Tibial artery (tissue), 4 donors: ENCODE measurements at regions not wholly inside any gene's neighbourhood (a gene's known extent, or its start where the extent isn't known, plus 50 kb on each side); places are given as distances from the start of the nearest gene placed in this dataset.

Source experiments
- DNase-seq, 2 donors: peaks; one replicate each; pipeline ENCODE4 v3.0.0-alpha.2; 2019
- H3K27ac ChIP-seq, 2 donors: fragments of 200-600 bp; sonication (generic) in 1 of 2; 1 replicate in 1 of 2; 2 replicates in 1 of 2; pipeline ENCODE4 v1.5.1; 2018 to 2019; ENCODE audit warnings: mild to moderate bottlenecking in 1 of 2
- H3K27me3 ChIP-seq, 2 donors: fragments of 200-600 bp; sonication (generic) in 1 of 2; one replicate each; pipeline versions ENCODE4 v1.5.1 to v1.6.0; 2016 to 2019
- H3K36me3 ChIP-seq, 3 donors: fragments of 200-600 bp; sonication (generic) in 2 of 3; one replicate each; pipeline ENCODE4 v1.5.1; 2016 to 2019; ENCODE audit warnings: mild to moderate bottlenecking in 2 of 3
- H3K4me1 ChIP-seq, 4 donors: fragments of 200-600 bp; sonication (generic) in 2 of 4; 1 replicate in 3 of 4; 2 replicates in 1 of 4; pipeline ENCODE4 v1.5.1; 2016 to 2019
- H3K4me3 ChIP-seq, 2 donors: fragments of 200-600 bp; sonication (generic) in 1 of 2; 1 replicate in 1 of 2; 2 replicates in 1 of 2; pipeline ENCODE4 v1.5.1; 2018 to 2019; ENCODE audit warnings: mild to moderate bottlenecking in 2 of 2
- H3K9me3 ChIP-seq, 3 donors: fragments of 200-600 bp; sonication (generic) in 1 of 3; one replicate each; pipeline ENCODE4 v1.5.1; 2016 to 2019
- intact Hi-C: fragments of 100-400 bp; cut with DNase I; formaldehyde crosslinking; loops from one replicate; pipeline ENCODE4 v1.15.0; 2023; ENCODE audit warnings: low total_unique reads
- TF ChIP-seq, protein P1 (sequence below), 2 experiments: fragments of 200-600 bp in 1 of 2; fragments of 450-650 bp in 1 of 2; IDR thresholded peaks; one replicate each; pipeline ENCODE4 v1.5.1; 2017 to 2019; ENCODE audit warnings: antibody characterized with exemption in 2 of 2, mild to moderate bottlenecking in 1 of 2, moderate library complexity in 1 of 2

DNA sequence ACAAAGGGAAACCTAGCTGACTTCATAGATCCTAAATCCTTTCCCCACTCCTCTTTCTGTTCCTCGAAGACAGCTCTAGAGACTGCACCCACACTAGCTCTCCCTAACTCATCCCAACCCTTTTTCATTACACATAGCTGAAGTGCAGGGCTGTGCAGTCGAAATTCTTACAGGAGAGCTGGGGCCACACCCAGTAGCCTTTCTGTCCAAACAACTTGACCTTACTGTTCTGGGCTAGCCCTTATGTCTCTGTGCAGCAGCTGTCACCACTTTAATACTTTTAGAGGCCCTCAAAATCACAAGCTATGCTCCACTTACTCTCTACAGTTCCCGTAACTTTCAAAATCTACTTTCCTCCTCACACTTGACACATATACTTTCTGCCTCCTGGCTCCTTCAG lies 666.1 kb upstream of the PKDCC start:
- no peaks in the 10 kb centered on the region for H3K36me3 ChIP-seq
- H3K9me3 ChIP-seq = no peaks in the 10 kb centered on the region
- no peak for DNase-seq
- H3K4me3 ChIP-seq = no peak overlapping the region
- H3K4me1 ChIP-seq = no peaks in the 10 kb centered on the region
- no peaks in the 10 kb centered on the region for H3K27me3 ChIP-seq
- H3K27ac ChIP-seq = no peak overlapping the region
- intact Hi-C loops = no loop called here
- TF ChIP-seq, protein P1, sequence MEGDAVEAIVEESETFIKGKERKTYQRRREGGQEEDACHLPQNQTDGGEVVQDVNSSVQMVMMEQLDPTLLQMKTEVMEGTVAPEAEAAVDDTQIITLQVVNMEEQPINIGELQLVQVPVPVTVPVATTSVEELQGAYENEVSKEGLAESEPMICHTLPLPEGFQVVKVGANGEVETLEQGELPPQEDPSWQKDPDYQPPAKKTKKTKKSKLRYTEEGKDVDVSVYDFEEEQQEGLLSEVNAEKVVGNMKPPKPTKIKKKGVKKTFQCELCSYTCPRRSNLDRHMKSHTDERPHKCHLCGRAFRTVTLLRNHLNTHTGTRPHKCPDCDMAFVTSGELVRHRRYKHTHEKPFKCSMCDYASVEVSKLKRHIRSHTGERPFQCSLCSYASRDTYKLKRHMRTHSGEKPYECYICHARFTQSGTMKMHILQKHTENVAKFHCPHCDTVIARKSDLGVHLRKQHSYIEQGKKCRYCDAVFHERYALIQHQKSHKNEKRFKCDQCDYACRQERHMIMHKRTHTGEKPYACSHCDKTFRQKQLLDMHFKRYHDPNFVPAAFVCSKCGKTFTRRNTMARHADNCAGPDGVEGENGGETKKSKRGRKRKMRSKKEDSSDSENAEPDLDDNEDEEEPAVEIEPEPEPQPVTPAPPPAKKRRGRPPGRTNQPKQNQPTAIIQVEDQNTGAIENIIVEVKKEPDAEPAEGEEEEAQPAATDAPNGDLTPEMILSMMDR (IDR thresholded peaks at IDR 0.05) = no peak

DNA sequence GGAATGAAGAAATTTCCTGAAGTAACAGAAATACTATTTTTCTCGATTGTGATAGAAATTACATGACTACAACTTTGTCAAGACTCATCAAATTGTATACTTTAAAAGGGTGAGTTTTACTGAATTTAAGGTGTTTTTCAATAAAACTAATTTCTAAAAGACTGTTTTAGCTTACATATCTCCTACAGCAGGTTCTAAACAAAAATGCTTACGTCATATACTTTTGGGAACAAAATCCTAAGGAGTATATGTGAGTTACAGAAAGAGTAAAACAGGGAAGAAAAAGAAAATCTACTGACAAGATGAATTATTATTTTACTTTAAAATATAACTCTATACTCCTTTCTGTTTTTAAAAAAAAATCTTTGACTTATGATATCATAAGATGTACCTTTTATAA lies 660.3 kb upstream of the PKDCC start:
- H3K4me1 ChIP-seq = no peaks in the 10 kb centered on the region
- intact Hi-C loops = no loop called here
- DNase-seq = no peak
- TF ChIP-seq, protein P1 (IDR thresholded peaks at IDR 0.05) = no peak
- no peak overlapping the region for H3K27ac ChIP-seq
- no peak overlapping the region for H3K4me3 ChIP-seq
- H3K27me3 ChIP-seq = no peaks in the 10 kb centered on the region
- no peaks in the 10 kb centered on the region for H3K36me3 ChIP-seq
- no peaks in the 10 kb centered on the region for H3K9me3 ChIP-seq

DNA sequence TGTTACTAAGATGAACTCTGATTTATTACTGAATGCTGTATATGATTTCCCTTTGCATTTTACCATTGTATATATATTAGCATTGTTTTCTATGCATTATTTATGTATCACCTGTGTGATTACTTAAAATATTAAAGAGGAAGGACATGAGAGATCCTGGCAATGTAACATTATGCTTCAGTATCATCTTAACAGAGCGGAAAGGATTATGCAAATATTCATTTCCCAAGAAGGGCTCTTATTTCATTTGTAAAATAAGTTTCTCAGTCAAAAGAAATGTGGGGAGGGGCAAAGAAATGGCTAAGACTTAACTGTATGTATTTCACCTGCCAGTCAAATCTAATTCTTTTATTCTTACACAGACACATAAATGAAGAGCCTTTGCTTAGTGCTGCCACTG lies 654.2 kb upstream of the PKDCC start:
- Histone ChIP-seq H3K4me3 (no peak overlapping the region), H3K27me3 (no peaks in the 10 kb centered on the region), H3K9me3 (peaks cover 0 to 13% (median 0%) of the 10 kb centered on the region in 3 donors), H3K27ac (no peak overlapping the region), H3K36me3 (no peaks in the 10 kb centered on the region), H3K4me1 (peaks cover 0 to 7% (median 0%) of the 10 kb centered on the region in 4 donors)
- intact Hi-C loops = no loop called here
- no peak for DNase-seq
- TF ChIP-seq, protein P1 (IDR thresholded peaks at IDR 0.05) = no peak

DNA sequence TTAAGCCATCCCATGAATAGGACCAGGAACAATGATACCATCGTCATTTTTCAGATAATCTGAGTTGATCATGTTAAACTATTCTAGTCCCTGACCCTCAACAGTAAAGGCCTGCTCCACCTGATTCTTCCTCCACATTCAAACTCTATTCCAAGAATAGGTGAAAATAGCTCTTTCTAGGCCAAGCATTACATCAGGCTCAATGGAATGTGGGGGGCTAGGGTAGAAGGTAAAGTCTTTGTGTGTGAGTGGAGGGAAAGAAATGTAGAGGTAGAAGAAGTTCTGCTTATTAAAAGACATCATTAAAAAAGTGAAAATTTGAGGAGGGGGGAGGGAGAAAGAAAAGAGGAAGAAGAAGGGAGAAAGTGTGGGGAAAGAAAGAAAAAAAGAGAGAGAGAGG lies 653.3 kb upstream of the PKDCC start:
- no peaks in the 10 kb centered on the region for H3K27me3 ChIP-seq
- no peak for DNase-seq
- intact Hi-C loops = no loop called here
- no peaks in the 10 kb centered on the region for H3K36me3 ChIP-seq
- no peak overlapping the region for H3K27ac ChIP-seq
- H3K4me3 ChIP-seq = no peak overlapping the region
- H3K4me1 ChIP-seq = peaks cover 0 to 7% (median 0%) of the 10 kb centered on the region in 4 donors
- H3K9me3 ChIP-seq = peaks cover 0 to 13% (median 0%) of the 10 kb centered on the region in 3 donors
- TF ChIP-seq, protein P1 (IDR thresholded peaks at IDR 0.05) = no peak

DNA sequence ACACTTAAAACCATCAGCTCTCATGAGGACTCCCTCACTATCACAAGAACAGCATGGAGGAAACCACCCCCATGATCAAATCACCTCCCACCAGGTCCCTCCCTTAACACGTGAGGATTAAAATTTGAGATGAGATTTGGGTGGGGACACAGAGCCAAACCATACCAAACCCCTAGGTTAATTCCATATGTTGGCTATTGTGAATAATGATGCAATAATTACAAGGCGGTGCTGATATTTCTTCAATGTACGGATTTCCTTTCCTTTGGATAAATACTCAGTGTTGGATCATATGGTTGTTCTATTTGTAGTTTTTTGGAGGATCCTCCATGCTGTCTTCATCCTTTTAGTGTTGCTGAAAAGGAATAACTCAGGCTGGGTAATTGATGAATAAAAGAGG lies 652.1 kb upstream of the PKDCC start:
- TF ChIP-seq, protein P1 (IDR thresholded peaks at IDR 0.05) = no peak
- intact Hi-C loops = no loop called here
- peaks cover 0 to 7% (median 0%) of the 10 kb centered on the region in 4 donors for H3K4me1 ChIP-seq

More for the DNA sequence above, 652.1 kb upstream of the PKDCC start:
- Histone ChIP-seq H3K4me3 (no peak overlapping the region), H3K36me3 (no peaks in the 10 kb centered on the region), H3K27me3 (no peaks in the 10 kb centered on the region), H3K9me3 (peaks cover 0 to 13% (median 0%) of the 10 kb centered on the region in 3 donors), H3K27ac (no peak overlapping the region)
- DNase-seq = no peak
